ENCODE measurements at regions not wholly inside any gene's neighbourhood (a gene's known extent, or its start where the extent isn't known, plus 50 kb on each side); places are given as distances from the start of the nearest gene placed in this dataset.

GRCh38 chr4:55241461-55241860 is 104.6 kb upstream of the SRD5A3 start:
- Histone ChIP-seq H3K27me3 (no peaks in the 10 kb centered on the region), H3K4me3 (no peak overlapping the region), H3K27ac (no peak overlapping the region), H3K36me3 (replicated peaks in 1 of 2) (no peaks in the 10 kb centered on the region), H3K4me1 (replicated peaks in 1 of 2) (no peaks in the 10 kb centered on the region), H3K9me3 (replicated peaks in 1 of 3) (no peaks in the 10 kb centered on the region)
- no peak for DNase-seq
- 59 to 100% (median 70%) methylated on average over 1 to 14 of the region's 14 CpGs for WGBS, 4 donors
- TF ChIP-seq CTCF (IDR thresholded peaks at IDR 0.05) = no peak
- TF ChIP-seq POLR2A (IDR thresholded peaks at IDR 0.05) = no peak
- intact Hi-C loops (cut with DNase I) = no loop called here

- TF ChIP-seq POLR2A (IDR thresholded peaks at IDR 0.05) (no peak), CTCF (IDR thresholded peaks at IDR 0.05) (no peak)
- no peak overlapping the region for H3K27ac ChIP-seq
Measured at GRCh38 chr4:55242506-55242905, 103.5 kb upstream of the SRD5A3 start.

GRCh38 chr4:55247521-55247920 is 98.5 kb upstream of the SRD5A3 start:
- TF ChIP-seq POLR2A (IDR thresholded peaks at IDR 0.05) (no peak), CTCF (IDR thresholded peaks at IDR 0.05) (no peak)
- 75 to 88% (median 83%) methylated on average over 5 of the region's 5 CpGs for WGBS, 4 donors
- no peak overlapping the region for H3K27ac ChIP-seq
- intact Hi-C loops (cut with DNase I) = no loop called here
- H3K9me3 ChIP-seq (replicated peaks in 1 of 3) = no peaks in the 10 kb centered on the region
- H3K4me1 ChIP-seq (replicated peaks in 1 of 2) = no peaks in the 10 kb centered on the region
- no peak for DNase-seq
- no peaks in the 10 kb centered on the region for H3K27me3 ChIP-seq
- H3K4me3 ChIP-seq = no peak overlapping the region
- no peaks in the 10 kb centered on the region for H3K36me3 ChIP-seq (replicated peaks in 1 of 2)

More at GRCh38 chr4:55242506-55242905, 103.5 kb upstream of the SRD5A3 start:
- H3K9me3 ChIP-seq (replicated peaks in 1 of 3) = no peaks in the 10 kb centered on the region
- H3K4me1 ChIP-seq (replicated peaks in 1 of 2) = no peaks in the 10 kb centered on the region
- DNase-seq = no peak
- 54 to 84% (median 76%) methylated on average over 3 to 4 of the region's 4 CpGs for WGBS, 4 donors
- no peaks in the 10 kb centered on the region for H3K27me3 ChIP-seq
- no peak overlapping the region for H3K4me3 ChIP-seq
- intact Hi-C loops (cut with DNase I) = no loop called here
- no peaks in the 10 kb centered on the region for H3K36me3 ChIP-seq (replicated peaks in 1 of 2)

- no peak for DNase-seq
- 43 to 67% (median 48%) methylated on average over 6 of the region's 6 CpGs for WGBS, 4 donors
- TF ChIP-seq POLR2A (IDR thresholded peaks at IDR 0.05) = no peak
- TF ChIP-seq CTCF (IDR thresholded peaks at IDR 0.05) = no peak
- intact Hi-C loops (cut with DNase I) = no loop called here
- no peaks in the 10 kb centered on the region for H3K27me3 ChIP-seq
- H3K27ac ChIP-seq = no peak overlapping the region
- no peaks in the 10 kb centered on the region for H3K36me3 ChIP-seq (replicated peaks in 1 of 2)
- no peaks in the 10 kb centered on the region for H3K4me1 ChIP-seq (replicated peaks in 1 of 2)
- H3K9me3 ChIP-seq (replicated peaks in 1 of 3) = no peaks in the 10 kb centered on the region
- no peak overlapping the region for H3K4me3 ChIP-seq
Measured at GRCh38 chr4:55248756-55249155, 97.3 kb upstream of the SRD5A3 start.

Data from adrenal gland (tissue), 9 donors.